Natural killer cell (primary cell): ENCODE measurements at regions not wholly inside any gene's neighbourhood (a gene's known extent, or its start where the extent isn't known, plus 50 kb on each side); places are given as distances from the start of the nearest gene placed in this dataset.

ENCODE experiments used
- ATAC-seq, 3 donors: fragments of 150-1000 bp in 2 of 3; fragments of 200-7000 bp in 1 of 3; cut with Tn5 transposase; 1 replicate in 1 of 3; 2 replicates in 2 of 3; pipeline ENCODE4 v1.10.0; 2021; ENCODE audit warnings: mild to moderate bottlenecking in 2 of 3, moderate library complexity in 2 of 3
- DNase-seq, 2 donors: peaks; one replicate each; pipeline versions ENCODE4 v3.0.0 to v3.0.0-alpha.2; 2013 to 2021; ENCODE audit warnings: mixed read lengths in 1 of 2
- H3K27ac ChIP-seq: one replicate; pipeline ENCODE4 v1.5.1; 2013; ENCODE audit warnings: mild to moderate bottlenecking, low read length
- H3K27me3 ChIP-seq: one replicate; pipeline ENCODE4 v1.6.1; 2013; ENCODE audit warnings: low read length; ENCODE audit not compliant: control insufficient read depth, insufficient read depth
- H3K36me3 ChIP-seq: one replicate; pipeline ENCODE4 v1.6.1; 2013; ENCODE audit warnings: low read length; ENCODE audit not compliant: control insufficient read depth, insufficient read depth
- H3K4me1 ChIP-seq: one replicate; pipeline ENCODE4 v1.6.1; 2013; ENCODE audit warnings: low read length; ENCODE audit not compliant: control insufficient read depth, insufficient read depth
- H3K4me3 ChIP-seq: one replicate; pipeline ENCODE4 v1.5.1; 2013; ENCODE audit warnings: low read length
- H3K9me3 ChIP-seq: one replicate; pipeline ENCODE4 v1.6.1; 2013; ENCODE audit warnings: low read length; ENCODE audit not compliant: control insufficient read depth, insufficient read depth
- H3K27ac Mint-ChIP-seq, 2 donors: one replicate each; pipeline ENCODE4 v1.8.0; 2022; ENCODE audit warnings: mild to moderate bottlenecking in 2 of 2, mixed read lengths in 2 of 2, moderate library complexity in 1 of 2
- H3K27me3 Mint-ChIP-seq, 2 donors: one replicate each; pipeline ENCODE4 v1.8.0; 2022; ENCODE audit warnings: low read depth in 2 of 2, mixed read lengths in 2 of 2
- H3K36me3 Mint-ChIP-seq: one replicate; pipeline ENCODE4 v1.8.0; 2022; ENCODE audit warnings: mixed read lengths
- H3K4me1 Mint-ChIP-seq, 2 donors: one replicate each; pipeline ENCODE4 v1.8.0; 2022; ENCODE audit warnings: mixed read lengths in 2 of 2
- H3K4me3 Mint-ChIP-seq: one replicate; pipeline ENCODE4 v1.8.0; 2022; ENCODE audit warnings: mild to moderate bottlenecking, moderate library complexity, mixed read lengths
- H3K9me3 Mint-ChIP-seq, 2 donors: one replicate each; pipeline ENCODE4 v1.8.0; 2022; ENCODE audit warnings: mixed read lengths in 2 of 2
- WGBS: methylation state at CpG from one replicate; pipeline ENCODE4 v1.1.7; 2013; ENCODE audit warnings: missing lambda C conversion rate; ENCODE audit not compliant: insufficient coverage; 5-methylcytosine and 5-hydroxymethylcytosine counted together
- intact Hi-C: fragments of 100-400 bp; cut with micrococcal nuclease; formaldehyde crosslinking; loops from one replicate; pipeline ENCODE4 v1.14.2; 2022
- TF ChIP-seq, protein P1 (sequence below): fragments of 200-600 bp; IDR thresholded peaks from one replicate; pipeline ENCODE4 v1.8.0; 2022; ENCODE audit warnings: antibody characterized with exemption

DNA sequence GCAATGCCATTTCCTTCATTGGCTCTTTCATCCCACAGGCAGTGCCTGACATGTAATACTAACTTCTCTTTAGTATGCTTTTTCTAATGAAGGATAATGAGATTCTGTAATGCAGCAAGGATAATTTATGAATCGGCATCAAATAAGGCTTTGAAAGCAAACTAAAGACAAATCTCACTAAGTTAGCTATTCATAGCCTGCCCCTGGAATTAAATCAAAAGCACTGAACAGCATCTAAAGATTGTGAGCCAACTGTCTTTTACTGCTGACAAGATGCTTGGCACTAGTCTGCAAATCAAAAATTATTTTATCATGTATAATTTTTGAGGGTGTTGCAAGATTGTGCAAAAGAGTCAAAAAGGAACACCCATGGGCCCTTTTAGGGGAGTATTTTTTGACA is 265.0 kb downstream of the CASP12 start:
- no peak for ATAC-seq
- 100% methylated on average over 1 of the region's 1 CpG for WGBS
- Mint-ChIP-seq H3K4me1 (no peaks in the 10 kb centered on the region), H3K36me3 (no peaks in the 10 kb centered on the region), H3K9me3 (no peaks in the 10 kb centered on the region), H3K4me3 (no peak overlapping the region), H3K27me3 (no peaks in the 10 kb centered on the region), H3K27ac (no peak overlapping the region)
- H3K27ac ChIP-seq, result no peak overlapping the region
- no peaks in the 10 kb centered on the region for H3K9me3 ChIP-seq
- no peaks in the 10 kb centered on the region for H3K4me1 ChIP-seq
- no peak overlapping the region for H3K4me3 ChIP-seq
- H3K27me3 ChIP-seq, result no peaks in the 10 kb centered on the region
- DNase-seq, result no peak
- TF ChIP-seq, protein P1, sequence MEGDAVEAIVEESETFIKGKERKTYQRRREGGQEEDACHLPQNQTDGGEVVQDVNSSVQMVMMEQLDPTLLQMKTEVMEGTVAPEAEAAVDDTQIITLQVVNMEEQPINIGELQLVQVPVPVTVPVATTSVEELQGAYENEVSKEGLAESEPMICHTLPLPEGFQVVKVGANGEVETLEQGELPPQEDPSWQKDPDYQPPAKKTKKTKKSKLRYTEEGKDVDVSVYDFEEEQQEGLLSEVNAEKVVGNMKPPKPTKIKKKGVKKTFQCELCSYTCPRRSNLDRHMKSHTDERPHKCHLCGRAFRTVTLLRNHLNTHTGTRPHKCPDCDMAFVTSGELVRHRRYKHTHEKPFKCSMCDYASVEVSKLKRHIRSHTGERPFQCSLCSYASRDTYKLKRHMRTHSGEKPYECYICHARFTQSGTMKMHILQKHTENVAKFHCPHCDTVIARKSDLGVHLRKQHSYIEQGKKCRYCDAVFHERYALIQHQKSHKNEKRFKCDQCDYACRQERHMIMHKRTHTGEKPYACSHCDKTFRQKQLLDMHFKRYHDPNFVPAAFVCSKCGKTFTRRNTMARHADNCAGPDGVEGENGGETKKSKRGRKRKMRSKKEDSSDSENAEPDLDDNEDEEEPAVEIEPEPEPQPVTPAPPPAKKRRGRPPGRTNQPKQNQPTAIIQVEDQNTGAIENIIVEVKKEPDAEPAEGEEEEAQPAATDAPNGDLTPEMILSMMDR, result no peak
- no peaks in the 10 kb centered on the region for H3K36me3 ChIP-seq
- intact Hi-C loops, result no loop called here

GRCh38 chr11:104630352-104630751 is 267.9 kb downstream of the CASP12 start:
- 70% methylated on average over 1 of the region's 2 CpGs for WGBS
- no peaks in the 10 kb centered on the region for H3K27me3 ChIP-seq
- intact Hi-C loops, result no loop called here
- H3K27ac Mint-ChIP-seq, result no peak overlapping the region
- H3K36me3 ChIP-seq, result no peaks in the 10 kb centered on the region
- H3K9me3 Mint-ChIP-seq, result no peaks in the 10 kb centered on the region
- H3K4me3 Mint-ChIP-seq, result no peak overlapping the region
- H3K9me3 ChIP-seq, result no peaks in the 10 kb centered on the region
- TF ChIP-seq, protein P1, result no peak
- no peak overlapping the region for H3K27ac ChIP-seq
- no peaks in the 10 kb centered on the region for H3K4me1 Mint-ChIP-seq
- DNase-seq (no peak), ATAC-seq (no peak)
- no peak overlapping the region for H3K4me3 ChIP-seq
- H3K4me1 ChIP-seq, result no peaks in the 10 kb centered on the region
- no peaks in the 10 kb centered on the region for H3K36me3 Mint-ChIP-seq
- H3K27me3 Mint-ChIP-seq, result no peaks in the 10 kb centered on the region

- no peak overlapping the region for H3K27ac Mint-ChIP-seq
- no peak overlapping the region for H3K4me3 ChIP-seq
- H3K36me3 ChIP-seq, result no peaks in the 10 kb centered on the region
- H3K4me1 Mint-ChIP-seq, result no peaks in the 10 kb centered on the region
- H3K27ac ChIP-seq, result no peak overlapping the region
- H3K36me3 Mint-ChIP-seq, result no peaks in the 10 kb centered on the region
- intact Hi-C loops, result no loop called here
- H3K27me3 ChIP-seq, result no peaks in the 10 kb centered on the region
- no peaks in the 10 kb centered on the region for H3K27me3 Mint-ChIP-seq
- 90% methylated on average over 2 of the region's 2 CpGs for WGBS
- ATAC-seq (no peak), DNase-seq (no peak)
- TF ChIP-seq, protein P1, result no peak
- H3K9me3 ChIP-seq, result no peaks in the 10 kb centered on the region
- no peaks in the 10 kb centered on the region for H3K9me3 Mint-ChIP-seq
- H3K4me1 ChIP-seq, result no peaks in the 10 kb centered on the region
- no peak overlapping the region for H3K4me3 Mint-ChIP-seq
These were observed 273.0 kb downstream of the CASP12 start for GRCh38 chr11:104625246-104625645.

GRCh38 chr11:104624021-104624420 is 274.2 kb downstream of the CASP12 start:
- H3K4me3 ChIP-seq, result no peak overlapping the region
- Mint-ChIP-seq H3K27ac (no peak overlapping the region), H3K4me3 (no peak overlapping the region), H3K9me3 (no peaks in the 10 kb centered on the region), H3K4me1 (no peaks in the 10 kb centered on the region), H3K27me3 (no peaks in the 10 kb centered on the region), H3K36me3 (no peaks in the 10 kb centered on the region)
- no peak overlapping the region for H3K27ac ChIP-seq
- TF ChIP-seq, protein P1, result no peak
- H3K4me1 ChIP-seq, result no peaks in the 10 kb centered on the region
- no peaks in the 10 kb centered on the region for H3K9me3 ChIP-seq
- ATAC-seq (no peak), DNase-seq (no peak)
- no peaks in the 10 kb centered on the region for H3K27me3 ChIP-seq
- intact Hi-C loops, result no loop called here
- H3K36me3 ChIP-seq, result no peaks in the 10 kb centered on the region
